DOHH2 (cell line): ENCODE measurements at regions not wholly inside any gene's neighbourhood (a gene's known extent, or its start where the extent isn't known, plus 50 kb on each side); places are given as distances from the start of the nearest gene placed in this dataset.

Experiments
- EZH2phosphoT487 ChIP-seq: fragments of 200-600 bp; sonication (generic); IDR thresholded peaks from 2 replicates; pipeline ENCODE4 v1.6.1; 2017; ENCODE audit warnings: borderline replicate concordance, mild to moderate bottlenecking, antibody characterized with exemption, low read length, moderate library complexity, mixed read lengths
- TF ChIP-seq, protein P1 (sequence below): fragments of 200-600 bp; sonication (generic); IDR thresholded peaks from one replicate; pipeline ENCODE4 v1.5.1; 2014; ENCODE audit warnings: antibody characterized with exemption, mild to moderate bottlenecking, low read depth, low read length; ENCODE audit not compliant: poor library complexity, severe bottlenecking

DNA sequence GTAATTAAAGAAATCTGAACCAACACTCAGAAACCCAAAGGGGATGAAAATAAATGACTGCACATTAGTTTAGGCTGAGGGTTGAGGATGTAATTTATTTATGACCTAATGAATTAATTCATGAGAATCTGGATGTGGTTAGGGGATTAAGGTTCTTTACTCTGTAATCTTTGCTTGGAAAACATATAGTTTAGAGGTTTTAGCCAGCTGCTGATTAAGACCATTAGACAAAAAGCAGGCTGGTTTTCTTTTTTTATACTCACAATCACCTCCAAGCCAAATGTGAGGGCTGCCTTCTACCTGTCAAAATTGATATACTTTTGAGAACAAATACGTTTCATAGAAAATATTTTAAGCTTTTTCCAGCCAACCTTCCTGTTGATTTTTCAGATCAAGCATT is 2705.8 kb downstream of the PCDH7 start:
- TF ChIP-seq, protein P1, sequence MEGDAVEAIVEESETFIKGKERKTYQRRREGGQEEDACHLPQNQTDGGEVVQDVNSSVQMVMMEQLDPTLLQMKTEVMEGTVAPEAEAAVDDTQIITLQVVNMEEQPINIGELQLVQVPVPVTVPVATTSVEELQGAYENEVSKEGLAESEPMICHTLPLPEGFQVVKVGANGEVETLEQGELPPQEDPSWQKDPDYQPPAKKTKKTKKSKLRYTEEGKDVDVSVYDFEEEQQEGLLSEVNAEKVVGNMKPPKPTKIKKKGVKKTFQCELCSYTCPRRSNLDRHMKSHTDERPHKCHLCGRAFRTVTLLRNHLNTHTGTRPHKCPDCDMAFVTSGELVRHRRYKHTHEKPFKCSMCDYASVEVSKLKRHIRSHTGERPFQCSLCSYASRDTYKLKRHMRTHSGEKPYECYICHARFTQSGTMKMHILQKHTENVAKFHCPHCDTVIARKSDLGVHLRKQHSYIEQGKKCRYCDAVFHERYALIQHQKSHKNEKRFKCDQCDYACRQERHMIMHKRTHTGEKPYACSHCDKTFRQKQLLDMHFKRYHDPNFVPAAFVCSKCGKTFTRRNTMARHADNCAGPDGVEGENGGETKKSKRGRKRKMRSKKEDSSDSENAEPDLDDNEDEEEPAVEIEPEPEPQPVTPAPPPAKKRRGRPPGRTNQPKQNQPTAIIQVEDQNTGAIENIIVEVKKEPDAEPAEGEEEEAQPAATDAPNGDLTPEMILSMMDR: no peak
- TF ChIP-seq EZH2phosphoT487: no peak
